Choroid plexus epithelial cell (primary cell): ENCODE measurements at regions not wholly inside any gene's neighbourhood (a gene's known extent, or its start where the extent isn't known, plus 50 kb on each side); places are given as distances from the start of the nearest gene placed in this dataset.

Experiments
- DNase-seq: peaks from one replicate; pipeline ENCODE4 v3.0.0-alpha.2; 2010; ENCODE audit warnings: low read depth
- H3K4me3 ChIP-seq: 2 replicates; pipeline ENCODE4 v1.5.1; 2011; ENCODE audit warnings: low read depth, mild to moderate bottlenecking, control low read depth, low read length, moderate library complexity
- CTCF ChIP-seq: conservative IDR thresholded peaks from 2 replicates; pipeline ENCODE4 v1.5.1; 2011; ENCODE audit warnings: low read depth, mild to moderate bottlenecking, control low read depth, inconsistent platforms, low read length, moderate library complexity

- no peak for TF ChIP-seq CTCF
- no peak for DNase-seq
- no peak overlapping the region for H3K4me3 ChIP-seq
These were observed 136.0 kb upstream of the IRX3 start for GRCh38 chr16:54422569-54422978.

- no peak for TF ChIP-seq CTCF
- no peak overlapping the region for H3K4me3 ChIP-seq
- no peak for DNase-seq
These were observed 135.6 kb upstream of the IRX3 start for GRCh38 chr16:54422159-54422558.

- TF ChIP-seq CTCF = no peak
- H3K4me3 ChIP-seq = no peak overlapping the region
- DNase-seq = no peak
These were observed 134.6 kb upstream of the IRX3 start for GRCh38 chr16:54421220-54421619.

- no peak for TF ChIP-seq CTCF
- H3K4me3 ChIP-seq = no peak overlapping the region
These were observed 132.3 kb upstream of the IRX3 start for GRCh38 chr16:54418903-54419302.

GRCh38 chr16:54417384-54417783, 130.8 kb upstream of the IRX3 start:
- no peak for DNase-seq
- TF ChIP-seq CTCF = no peak
- H3K4me3 ChIP-seq = no peak overlapping the region

More at GRCh38 chr16:54418903-54419302, 132.3 kb upstream of the IRX3 start:
- no peak for DNase-seq

GRCh38 chr16:54414671-54415070, 128.1 kb upstream of the IRX3 start:
- no peak for TF ChIP-seq CTCF
- DNase-seq = no peak
- H3K4me3 ChIP-seq = no peak overlapping the region

GRCh38 chr16:54412777-54413455, 126.3 kb upstream of the IRX3 start:
- no peak overlapping the region for H3K4me3 ChIP-seq
- DNase-seq = no peak
- no peak for TF ChIP-seq CTCF
